ENCODE measurements at regions not wholly inside any gene's neighbourhood (a gene's known extent, or its start where the extent isn't known, plus 50 kb on each side); places are given as distances from the start of the nearest gene placed in this dataset.

DNA sequence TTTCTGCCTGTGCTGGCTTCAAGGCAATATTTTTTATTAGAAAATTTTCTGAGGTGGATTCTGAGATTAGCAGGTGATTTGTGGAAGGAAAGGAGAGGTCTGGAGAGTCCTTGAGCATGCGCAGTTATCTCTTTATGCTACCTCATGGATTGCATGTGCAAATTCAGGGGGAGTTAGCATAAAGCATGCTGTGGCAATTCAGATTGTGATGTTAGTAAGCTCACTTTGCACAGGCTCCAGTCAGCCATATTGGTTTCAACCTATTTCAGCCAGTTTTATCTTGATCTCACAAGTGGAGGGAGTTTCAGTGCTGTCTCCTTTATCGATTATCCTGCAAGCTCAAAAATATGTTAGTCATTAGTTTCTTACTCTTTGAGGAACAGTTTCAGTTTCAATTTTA is 2012.3 kb upstream of the PIK3C3 start:
- Histone ChIP-seq H3K27me3 (ENCODE audit: insufficient read depth, low read depth) (no peaks in the 10 kb centered on the region), H3K27ac (peak overlapping the region; percentile 97), H3K4me1 (ENCODE audit: low read depth, poor library complexity, severe bottlenecking) (peaks cover 86% of the 10 kb centered on the region), H3K79me2 (ENCODE audit: insufficient read depth, low read depth) (peaks cover 32% of the 10 kb centered on the region), H4K20me1 (ENCODE audit: insufficient read depth) (no peaks in the 10 kb centered on the region), H3K9ac (peak overlapping the region; percentile 79), H3K36me3 (ENCODE audit: insufficient read depth) (no peaks in the 10 kb centered on the region), H3K4me2 (peak overlapping the region; percentile 60), H3K4me3 (IDR thresholded peaks at IDR 0.05; ENCODE audit: insufficient read depth, low read depth, low read length) (no peak overlapping the region), H2AFZ (ENCODE audit: low read depth) (peak overlapping the region; percentile 17; the same call in 1 of the 2 replicates)
- TF ChIP-seq, protein P1, sequence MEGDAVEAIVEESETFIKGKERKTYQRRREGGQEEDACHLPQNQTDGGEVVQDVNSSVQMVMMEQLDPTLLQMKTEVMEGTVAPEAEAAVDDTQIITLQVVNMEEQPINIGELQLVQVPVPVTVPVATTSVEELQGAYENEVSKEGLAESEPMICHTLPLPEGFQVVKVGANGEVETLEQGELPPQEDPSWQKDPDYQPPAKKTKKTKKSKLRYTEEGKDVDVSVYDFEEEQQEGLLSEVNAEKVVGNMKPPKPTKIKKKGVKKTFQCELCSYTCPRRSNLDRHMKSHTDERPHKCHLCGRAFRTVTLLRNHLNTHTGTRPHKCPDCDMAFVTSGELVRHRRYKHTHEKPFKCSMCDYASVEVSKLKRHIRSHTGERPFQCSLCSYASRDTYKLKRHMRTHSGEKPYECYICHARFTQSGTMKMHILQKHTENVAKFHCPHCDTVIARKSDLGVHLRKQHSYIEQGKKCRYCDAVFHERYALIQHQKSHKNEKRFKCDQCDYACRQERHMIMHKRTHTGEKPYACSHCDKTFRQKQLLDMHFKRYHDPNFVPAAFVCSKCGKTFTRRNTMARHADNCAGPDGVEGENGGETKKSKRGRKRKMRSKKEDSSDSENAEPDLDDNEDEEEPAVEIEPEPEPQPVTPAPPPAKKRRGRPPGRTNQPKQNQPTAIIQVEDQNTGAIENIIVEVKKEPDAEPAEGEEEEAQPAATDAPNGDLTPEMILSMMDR (conservative IDR thresholded peaks at IDR 0.05; ENCODE audit: low read depth, low read length) = no peak

DNA sequence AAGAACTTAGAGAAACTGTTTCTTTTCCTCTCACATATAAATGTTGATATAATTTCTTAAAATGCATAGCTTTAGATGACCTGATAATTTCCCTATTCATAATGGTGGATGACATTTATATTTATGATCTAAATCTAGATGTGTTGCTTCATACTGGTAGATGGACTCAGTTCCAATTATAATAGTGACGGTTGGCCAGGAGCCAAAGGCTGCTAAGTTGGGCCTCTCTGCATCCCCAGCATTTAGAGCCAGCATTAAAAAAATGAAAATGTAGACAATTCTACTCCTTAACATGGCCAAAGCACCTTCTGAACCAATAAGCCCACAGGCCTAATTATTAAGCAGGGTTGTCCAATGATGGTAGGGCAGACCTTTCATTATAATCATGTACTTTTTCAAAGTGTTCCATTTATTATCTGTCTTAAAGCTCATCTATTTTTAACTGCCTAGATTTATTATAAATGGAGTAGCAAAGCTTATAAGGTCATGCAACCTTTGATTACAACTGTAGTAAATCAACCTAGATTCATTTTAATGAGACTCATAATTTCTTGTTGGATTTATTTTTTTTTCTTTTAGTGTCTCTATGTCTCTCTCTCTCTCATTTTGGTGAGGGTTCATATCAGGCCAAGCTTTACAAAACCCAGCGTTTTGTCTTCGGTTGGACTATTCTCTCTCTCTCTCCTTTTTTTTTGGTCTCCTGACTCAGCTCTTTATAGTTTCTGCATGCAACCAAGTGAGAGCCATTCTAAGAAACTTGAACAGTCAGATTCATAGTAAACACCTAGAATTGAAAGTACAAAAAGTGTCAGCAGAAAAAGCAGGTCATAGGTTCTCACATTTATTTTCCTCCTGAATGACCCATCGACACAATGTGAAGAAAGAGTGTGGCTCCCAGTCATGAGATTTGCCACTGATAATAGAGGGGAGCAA is 2016.1 kb upstream of the PIK3C3 start:
- H3K36me3 ChIP-seq (ENCODE audit: insufficient read depth) = no peaks in the 10 kb centered on the region
- H3K27me3 ChIP-seq (ENCODE audit: insufficient read depth, low read depth) = no peaks in the 10 kb centered on the region
- TF ChIP-seq, protein P1 (conservative IDR thresholded peaks at IDR 0.05; ENCODE audit: low read depth, low read length) = no peak
- H3K9ac ChIP-seq = peak overlapping the region; percentile 56
- H4K20me1 ChIP-seq (ENCODE audit: insufficient read depth) = no peaks in the 10 kb centered on the region
- H3K4me3 ChIP-seq (IDR thresholded peaks at IDR 0.05; ENCODE audit: insufficient read depth, low read depth, low read length) = no peak overlapping the region
- H2AFZ ChIP-seq (ENCODE audit: low read depth) = peak overlapping the region; percentile 28; the same call in 1 of the 2 replicates
- peaks cover 20% of the 10 kb centered on the region; the same call in 1 of the 2 replicates for H3K79me2 ChIP-seq (ENCODE audit: insufficient read depth, low read depth)
- H3K27ac ChIP-seq = peak overlapping the region; percentile 67
- peaks cover 69% of the 10 kb centered on the region for H3K4me1 ChIP-seq (ENCODE audit: low read depth, poor library complexity, severe bottlenecking)
- peak overlapping the region; percentile 60 for H3K4me2 ChIP-seq

DNA sequence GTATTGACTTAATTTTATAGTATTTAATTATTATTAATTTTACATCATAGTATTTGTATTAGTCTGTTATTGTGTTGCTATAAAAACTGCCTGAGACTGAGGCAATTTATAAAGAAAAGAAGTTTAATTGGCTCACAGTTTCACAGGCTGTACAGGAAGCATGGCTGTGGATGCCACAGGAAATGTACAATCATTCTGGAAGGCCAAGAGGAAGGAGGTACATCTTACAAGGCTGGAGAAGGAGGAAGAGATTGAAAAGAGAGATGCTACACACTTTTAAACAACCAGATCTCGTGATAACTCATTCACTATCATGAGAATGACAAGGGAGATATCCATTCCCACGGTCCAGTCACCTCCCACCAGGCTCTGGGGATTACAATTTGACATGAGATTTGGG is 2019.4 kb upstream of the PIK3C3 start:
- no peaks in the 10 kb centered on the region for H3K36me3 ChIP-seq (ENCODE audit: insufficient read depth)
- H3K9ac ChIP-seq = no peak overlapping the region
- no peak overlapping the region for H2AFZ ChIP-seq (ENCODE audit: low read depth)
- H3K4me3 ChIP-seq (IDR thresholded peaks at IDR 0.05; ENCODE audit: insufficient read depth, low read depth, low read length) = no peak overlapping the region
- H4K20me1 ChIP-seq (ENCODE audit: insufficient read depth) = no peaks in the 10 kb centered on the region
- H3K27me3 ChIP-seq (ENCODE audit: insufficient read depth, low read depth) = no peaks in the 10 kb centered on the region
- no peak overlapping the region for H3K27ac ChIP-seq
- H3K79me2 ChIP-seq (ENCODE audit: insufficient read depth, low read depth) = peaks cover 7% of the 10 kb centered on the region; the same call in 1 of the 2 replicates
- TF ChIP-seq, protein P1 (conservative IDR thresholded peaks at IDR 0.05; ENCODE audit: low read depth, low read length) = no peak
- H3K4me1 ChIP-seq (ENCODE audit: low read depth, poor library complexity, severe bottlenecking) = peaks cover 39% of the 10 kb centered on the region
- H3K4me2 ChIP-seq = no peak overlapping the region

DNA sequence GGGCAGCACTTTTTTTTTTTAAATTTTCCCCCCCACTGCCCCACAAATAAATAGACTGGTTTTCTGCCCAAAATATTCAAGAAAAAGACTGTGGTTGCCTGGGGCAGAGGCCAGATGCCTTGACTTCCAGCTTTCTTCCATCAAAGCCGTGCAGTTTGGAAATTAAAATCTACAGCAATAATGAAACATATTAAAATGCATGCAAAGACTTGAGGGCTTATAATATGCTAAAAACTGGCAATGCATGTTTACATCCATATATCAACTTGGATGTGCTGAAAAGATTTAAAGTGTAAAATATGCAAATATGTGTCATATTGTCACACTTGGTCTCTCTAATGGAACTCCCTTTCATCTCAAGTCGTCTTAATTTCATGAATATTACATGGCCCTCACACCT is 2036.2 kb upstream of the PIK3C3 start:
- Histone ChIP-seq H3K27me3 (ENCODE audit: insufficient read depth, low read depth) (no peaks in the 10 kb centered on the region), H3K4me1 (ENCODE audit: low read depth, poor library complexity, severe bottlenecking) (no peaks in the 10 kb centered on the region), H3K27ac (no peak overlapping the region), H3K79me2 (ENCODE audit: insufficient read depth, low read depth) (no peaks in the 10 kb centered on the region), H3K4me3 (IDR thresholded peaks at IDR 0.05; ENCODE audit: insufficient read depth, low read depth, low read length) (no peak overlapping the region), H2AFZ (ENCODE audit: low read depth) (no peak overlapping the region), H3K4me2 (no peak overlapping the region), H4K20me1 (ENCODE audit: insufficient read depth) (no peaks in the 10 kb centered on the region), H3K36me3 (ENCODE audit: insufficient read depth) (no peaks in the 10 kb centered on the region), H3K9ac (no peak overlapping the region)
- TF ChIP-seq, protein P1 (conservative IDR thresholded peaks at IDR 0.05; ENCODE audit: low read depth, low read length) = no peak
